ENCODE measurements at regions not wholly inside any gene's neighbourhood (a gene's known extent, or its start where the extent isn't known, plus 50 kb on each side); places are given as distances from the start of the nearest gene placed in this dataset.
"Not testable (repeated sequence)": the region's sequence is repeated elsewhere in the genome, so short reads cannot be mapped to it uniquely, and the experiment has no call there.

- Mint-ChIP-seq H3K36me3 (no peaks in the 10 kb centered on the region), H3K27ac (no peak overlapping the region), H3K4me1 (ENCODE audit: low read depth in 2 of 2) (no peaks in the 10 kb centered on the region), H3K9me3 (peaks cover 3% of the 10 kb centered on the region), H3K27me3 (peaks cover 0 to 20% of the 10 kb centered on the region in 2 donors), H3K4me3 (no peak overlapping the region)
- ATAC-seq (no peak), DNase-seq (ENCODE audit: low spot score) (no peak)
Measured at GRCh38 chr3:39671116-39671515, 138.3 kb upstream of the MYRIP start.

DNA sequence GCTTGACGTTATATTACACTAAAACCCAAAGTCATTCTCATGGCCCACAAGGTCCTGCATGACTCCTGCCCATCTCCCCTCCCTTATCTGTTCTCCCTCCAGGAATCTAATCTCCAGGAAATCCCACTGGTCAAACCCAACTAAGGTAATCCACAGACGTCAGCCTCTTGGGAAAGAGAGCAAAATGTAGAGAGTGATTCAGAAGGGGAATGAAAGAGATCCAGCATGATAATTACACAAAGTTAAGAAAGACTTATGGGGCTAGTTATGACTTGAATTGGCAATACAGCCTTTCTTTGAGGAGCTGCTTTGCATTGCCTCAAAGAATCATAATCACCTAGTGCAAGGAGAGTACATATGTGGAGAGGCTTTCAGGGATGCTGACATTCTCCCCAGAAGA is 137.8 kb upstream of the MYRIP start:
- Mint-ChIP-seq H3K27ac (no peak overlapping the region), H3K9me3 (peaks cover 3% of the 10 kb centered on the region), H3K4me1 (ENCODE audit: low read depth in 2 of 2) (no peaks in the 10 kb centered on the region), H3K4me3 (no peak overlapping the region), H3K36me3 (no peaks in the 10 kb centered on the region), H3K27me3 (peaks cover 0 to 20% of the 10 kb centered on the region in 2 donors)
- ATAC-seq (no peak), DNase-seq (ENCODE audit: low spot score) (no peak)

- Mint-ChIP-seq H3K27ac (no peak overlapping the region), H3K4me3 (no peak overlapping the region), H3K36me3 (no peaks in the 10 kb centered on the region), H3K4me1 (ENCODE audit: low read depth in 2 of 2) (no peaks in the 10 kb centered on the region), H3K27me3 (peaks cover 2 to 8% of the 10 kb centered on the region in 2 donors), H3K9me3 (no peaks in the 10 kb centered on the region)
- no peak for ATAC-seq
- no peak for DNase-seq (ENCODE audit: low spot score)
Measured at GRCh38 chr3:39705351-39705900, 104.0 kb upstream of the MYRIP start.

DNA sequence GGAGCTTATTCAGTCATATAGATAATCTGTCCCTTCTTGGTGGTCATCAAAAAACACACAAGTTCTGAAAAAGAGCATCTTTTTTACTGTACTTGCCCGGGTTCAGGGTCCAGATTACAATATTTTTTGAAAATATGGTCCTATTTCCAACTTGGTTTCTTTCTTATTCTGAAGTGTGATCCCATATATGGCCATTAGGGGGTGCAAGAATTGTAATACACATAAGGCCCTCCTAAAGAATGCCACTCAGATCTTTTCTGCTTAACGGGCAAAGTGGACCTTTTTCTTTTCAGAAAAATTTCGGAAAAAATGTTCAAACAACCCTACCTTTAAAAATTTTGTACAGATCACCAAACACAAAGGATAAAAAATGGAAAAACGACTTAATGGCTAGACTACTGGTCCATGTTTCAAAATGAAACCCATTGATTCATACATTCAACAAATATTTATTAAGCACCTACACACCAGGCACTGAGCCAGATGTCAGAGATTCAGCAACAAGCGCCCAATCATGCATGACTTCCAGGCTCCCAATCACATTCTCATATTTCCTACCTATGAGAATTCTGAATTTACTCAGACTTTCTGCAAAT is 102.0 kb upstream of the MYRIP start:
- no peaks in the 10 kb centered on the region for H3K36me3 Mint-ChIP-seq
- DNase-seq (ENCODE audit: low spot score) = no peak
- ATAC-seq = no peak
- H3K4me3 Mint-ChIP-seq = no peak overlapping the region
- no peak overlapping the region for H3K27ac Mint-ChIP-seq
- peaks cover 2 to 11% of the 10 kb centered on the region in 2 donors for H3K27me3 Mint-ChIP-seq
- no peaks in the 10 kb centered on the region for H3K4me1 Mint-ChIP-seq (ENCODE audit: low read depth in 2 of 2)
- no peaks in the 10 kb centered on the region for H3K9me3 Mint-ChIP-seq

GRCh38 chr3:39712413-39713048 is 96.9 kb upstream of the MYRIP start:
- H3K27me3 Mint-ChIP-seq = peaks cover 0 to 7% of the 10 kb centered on the region in 2 donors
- no peak overlapping the region for H3K27ac Mint-ChIP-seq
- no peaks in the 10 kb centered on the region for H3K36me3 Mint-ChIP-seq
- ATAC-seq (no peak), DNase-seq (ENCODE audit: low spot score) (no peak)
- peak overlapping the region; percentile 5 for H3K4me3 Mint-ChIP-seq
- H3K4me1 Mint-ChIP-seq (ENCODE audit: low read depth in 2 of 2) = no peaks in the 10 kb centered on the region
- H3K9me3 Mint-ChIP-seq = no peaks in the 10 kb centered on the region

DNA sequence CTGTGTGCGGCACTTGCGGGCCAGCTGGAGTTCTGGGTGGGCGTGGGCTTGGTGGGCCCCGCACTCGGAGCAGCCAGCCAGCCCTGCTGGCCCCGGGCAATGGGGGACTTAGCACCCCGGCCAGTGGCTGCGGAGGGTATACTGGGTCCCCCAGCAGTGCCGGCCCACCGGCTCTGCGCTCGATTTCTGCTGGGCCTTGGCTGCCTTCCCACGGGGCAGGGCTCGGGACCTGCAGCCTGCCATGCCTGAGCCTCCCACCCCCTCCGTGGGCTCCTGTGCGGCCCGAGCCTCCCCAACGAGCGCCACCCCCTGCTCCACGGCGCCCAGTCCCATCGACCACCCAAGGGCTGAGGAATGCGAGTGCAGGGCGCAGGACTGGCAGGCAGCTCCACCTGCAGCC is 96.1 kb upstream of the MYRIP start:
- not testable (repeated sequence) for H3K36me3 Mint-ChIP-seq; DNase-seq (ENCODE audit: low spot score); ATAC-seq; H3K9me3 Mint-ChIP-seq; H3K4me1 Mint-ChIP-seq (ENCODE audit: low read depth in 2 of 2); H3K4me3 Mint-ChIP-seq; H3K27ac Mint-ChIP-seq
- peaks cover 0 to 11% of the 10 kb centered on the region in 2 donors for H3K27me3 Mint-ChIP-seq

DNA sequence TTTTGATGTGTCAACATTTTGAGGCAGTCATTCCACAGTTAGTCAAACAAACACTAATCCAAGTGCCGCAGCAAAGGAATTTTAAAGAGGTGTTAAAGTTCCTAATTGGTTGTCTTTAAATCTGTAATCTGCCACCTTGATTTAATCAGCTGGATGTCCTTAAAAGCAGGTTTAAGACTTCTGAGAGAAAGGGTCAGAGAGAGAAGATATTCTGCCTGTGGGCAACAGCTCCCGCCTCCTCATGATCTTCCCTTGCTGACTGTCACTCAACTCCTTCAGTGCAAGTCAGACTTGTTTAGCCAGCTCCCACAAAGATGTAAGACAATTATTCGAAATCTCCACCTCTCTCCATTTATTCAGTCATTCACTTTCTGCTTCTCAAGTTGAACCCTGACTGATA is 92.6 kb upstream of the MYRIP start:
- Mint-ChIP-seq H3K4me1 (ENCODE audit: low read depth in 2 of 2) (no peaks in the 10 kb centered on the region), H3K27me3 (peaks cover 0 to 13% of the 10 kb centered on the region in 2 donors), H3K27ac (no peak overlapping the region), H3K9me3 (no peaks in the 10 kb centered on the region), H3K4me3 (no peak overlapping the region), H3K36me3 (no peaks in the 10 kb centered on the region)
- DNase-seq (ENCODE audit: low spot score) (no peak), ATAC-seq (peak in 1 of 2 donors; percentile 15)

DNA sequence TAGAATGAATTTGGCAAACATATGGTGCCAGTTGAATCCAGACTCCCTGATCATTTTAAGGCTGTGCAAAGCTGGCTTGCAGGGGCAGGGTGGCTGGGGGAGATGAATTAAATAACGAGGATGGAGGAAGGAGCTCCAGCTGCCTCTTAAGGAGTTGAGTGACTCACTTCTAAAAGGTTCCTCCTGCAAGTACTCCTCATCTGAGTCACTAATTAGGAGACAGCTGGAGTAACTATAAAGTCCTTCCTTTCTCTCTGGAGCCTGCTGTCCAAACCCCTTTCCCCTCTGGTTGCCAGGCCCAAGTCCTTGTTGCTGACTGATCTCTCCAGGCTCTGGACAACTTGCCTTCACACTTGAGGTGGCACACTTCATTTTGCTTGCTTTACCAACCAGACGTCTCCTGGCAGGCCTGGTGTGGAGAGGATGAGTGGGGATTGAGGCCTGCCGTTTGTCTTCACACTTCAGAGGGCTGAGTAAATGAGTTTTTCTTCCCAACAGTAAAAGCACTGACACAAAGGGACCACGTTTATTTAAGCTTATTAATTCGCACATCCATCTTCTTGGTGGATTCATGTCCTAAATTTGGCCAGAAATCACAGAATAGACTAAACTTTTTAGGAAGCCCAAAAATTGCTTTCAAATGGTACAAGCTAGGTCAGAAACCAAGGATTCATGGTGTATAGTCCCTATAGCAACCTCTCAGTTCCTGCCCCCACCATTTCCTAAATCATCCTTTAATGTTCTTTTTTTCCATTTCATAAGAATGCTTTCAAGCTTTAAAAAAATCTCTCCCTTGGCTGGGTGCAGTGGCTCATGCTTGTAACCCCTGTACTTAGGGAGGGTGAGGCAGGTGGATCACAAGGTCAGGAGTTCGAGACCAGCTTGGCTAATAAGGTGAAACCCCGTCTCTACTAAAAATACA is 90.5 kb upstream of the MYRIP start:
- Mint-ChIP-seq H3K27ac (no peak overlapping the region), H3K9me3 (no peaks in the 10 kb centered on the region), H3K4me3 (no peak overlapping the region), H3K36me3 (no peaks in the 10 kb centered on the region), H3K4me1 (ENCODE audit: low read depth in 2 of 2) (no peaks in the 10 kb centered on the region), H3K27me3 (peaks cover 3 to 6% of the 10 kb centered on the region in 2 donors)
- peak in 1 of 2 donors; percentile 40 for ATAC-seq
- no peak for DNase-seq (ENCODE audit: low spot score)

DNA sequence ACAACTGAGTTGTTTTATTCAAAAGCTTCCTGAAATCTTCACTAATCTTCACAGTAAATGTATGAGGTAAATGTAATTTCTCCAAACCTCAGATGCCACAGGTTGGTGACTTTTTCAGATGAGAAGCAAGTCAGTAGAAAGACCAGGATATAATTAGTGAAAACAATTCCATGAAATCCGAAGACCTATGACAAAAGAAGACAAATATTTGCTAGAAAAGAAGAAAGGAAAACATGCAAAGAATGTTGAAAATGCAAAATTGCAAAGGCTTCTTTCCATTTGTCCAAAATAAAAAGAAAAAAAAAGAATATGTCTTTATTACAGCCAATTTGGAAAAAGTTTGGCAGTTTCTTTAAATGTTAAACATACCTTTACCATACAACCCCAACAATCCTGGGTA is 88.3 kb upstream of the MYRIP start:
- H3K27me3 Mint-ChIP-seq = peaks cover 6% of the 10 kb centered on the region in 2 donors
- H3K27ac Mint-ChIP-seq = no peak overlapping the region
- no peaks in the 10 kb centered on the region for H3K4me1 Mint-ChIP-seq (ENCODE audit: low read depth in 2 of 2)
- H3K9me3 Mint-ChIP-seq = no peaks in the 10 kb centered on the region
- H3K4me3 Mint-ChIP-seq = no peak overlapping the region
- ATAC-seq (no peak), DNase-seq (ENCODE audit: low spot score) (no peak)
- H3K36me3 Mint-ChIP-seq = no peaks in the 10 kb centered on the region

DNA sequence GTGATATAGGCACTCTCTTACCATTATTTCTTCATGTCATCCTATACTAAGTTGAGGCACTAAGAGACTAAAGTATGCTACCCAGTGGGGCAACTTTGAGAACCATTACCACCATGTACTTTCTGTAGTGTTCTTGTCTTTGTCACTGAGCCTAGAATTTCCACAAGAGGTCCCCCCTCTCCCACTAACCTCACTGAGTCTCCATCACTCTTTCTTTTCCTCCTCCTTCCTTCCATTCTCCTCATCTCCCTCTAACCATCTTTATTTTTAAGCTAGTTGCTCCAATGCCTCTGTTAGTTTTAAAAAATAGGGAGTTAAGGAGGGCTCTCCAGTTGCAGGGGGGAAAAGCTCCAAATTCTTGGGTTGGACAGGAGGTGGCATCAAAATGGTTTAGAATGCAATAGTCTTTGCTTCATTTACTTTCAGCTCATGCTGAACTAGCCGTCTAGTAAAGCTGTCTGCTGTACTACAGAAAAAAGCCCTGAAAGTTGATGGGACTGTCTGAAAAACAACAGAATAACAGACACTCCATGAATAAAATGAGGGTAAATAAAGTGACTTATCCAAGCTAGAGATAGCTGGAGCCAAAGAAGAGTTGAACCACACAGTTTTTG is 85.1 kb upstream of the MYRIP start:
- Mint-ChIP-seq H3K4me1 (ENCODE audit: low read depth in 2 of 2) (no peaks in the 10 kb centered on the region), H3K9me3 (no peaks in the 10 kb centered on the region), H3K36me3 (no peaks in the 10 kb centered on the region), H3K27ac (no peak overlapping the region), H3K27me3 (peaks cover 6 to 7% of the 10 kb centered on the region in 2 donors), H3K4me3 (no peak overlapping the region)
- ATAC-seq (no peak), DNase-seq (ENCODE audit: low spot score) (no peak)

DNA sequence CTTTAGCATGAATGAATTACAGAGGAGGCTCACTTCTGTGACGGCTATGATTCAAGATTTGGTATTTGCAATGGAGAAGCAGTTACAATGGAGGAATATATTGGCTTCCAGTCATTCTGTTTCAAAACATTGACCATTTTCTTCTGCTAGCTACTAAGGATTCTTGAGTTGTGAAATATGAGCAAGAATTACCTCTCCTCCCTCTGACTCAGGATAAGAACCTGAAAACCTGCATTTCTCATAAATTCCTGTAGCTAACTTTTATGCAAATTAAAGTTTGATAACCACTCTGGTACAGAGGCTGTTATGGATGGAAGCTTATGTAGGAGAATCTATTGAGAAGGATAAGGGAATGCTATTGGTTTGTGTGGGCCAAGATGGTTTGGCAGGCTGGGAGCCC is 84.1 kb upstream of the MYRIP start:
- no peak for DNase-seq (ENCODE audit: low spot score)
- Mint-ChIP-seq H3K9me3 (no peaks in the 10 kb centered on the region), H3K27ac (no peak overlapping the region), H3K27me3 (peaks cover 6 to 7% of the 10 kb centered on the region in 2 donors), H3K4me1 (ENCODE audit: low read depth in 2 of 2) (no peaks in the 10 kb centered on the region), H3K36me3 (no peaks in the 10 kb centered on the region), H3K4me3 (no peak overlapping the region)
- no peak for ATAC-seq

- DNase-seq (ENCODE audit: low spot score) (no peak), ATAC-seq (no peak)
- Mint-ChIP-seq H3K9me3 (no peaks in the 10 kb centered on the region), H3K36me3 (no peaks in the 10 kb centered on the region), H3K4me1 (ENCODE audit: low read depth in 2 of 2) (no peaks in the 10 kb centered on the region), H3K27ac (no peak overlapping the region), H3K4me3 (no peak overlapping the region), H3K27me3 (peaks cover 5 to 7% of the 10 kb centered on the region in 2 donors)
Measured at GRCh38 chr3:39727415-39727814, 82.0 kb upstream of the MYRIP start.

DNA sequence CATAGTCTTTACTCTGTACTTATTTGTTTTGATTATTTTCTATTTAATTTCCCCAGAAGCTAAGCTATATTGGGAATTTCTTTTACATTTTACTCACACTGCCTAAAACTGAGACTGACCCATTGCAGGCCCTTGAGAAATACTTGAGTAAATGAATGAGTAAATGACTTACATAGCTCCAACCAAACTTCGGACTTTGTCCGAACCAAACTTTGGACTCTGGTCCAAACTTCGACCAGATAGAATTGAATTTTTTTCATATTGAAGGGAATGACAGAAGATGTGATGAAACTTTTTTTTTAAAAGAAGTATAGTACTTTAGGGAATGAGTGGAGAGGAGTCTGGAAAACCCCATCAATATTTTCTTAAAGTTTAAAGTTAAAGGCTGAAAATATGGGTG is 75.6 kb upstream of the MYRIP start:
- Mint-ChIP-seq H3K27me3 (no peaks in the 10 kb centered on the region), H3K4me3 (no peak overlapping the region), H3K4me1 (ENCODE audit: low read depth in 2 of 2) (no peaks in the 10 kb centered on the region), H3K27ac (no peak overlapping the region), H3K36me3 (no peaks in the 10 kb centered on the region), H3K9me3 (no peaks in the 10 kb centered on the region)
- DNase-seq (ENCODE audit: low spot score) (no peak), ATAC-seq (no peak)
